ENCODE measurements at regions not wholly inside any gene's neighbourhood (a gene's known extent, or its start where the extent isn't known, plus 50 kb on each side); places are given as distances from the start of the nearest gene placed in this dataset.

- DNase-seq (ENCODE audit: low read depth, low spot score) = no peak
- in situ Hi-C loops (cut with HindIII; ENCODE audit: low sequenced_read_pairs) = no loop called here
- H3K4me3 ChIP-seq (ENCODE audit: low read depth, low read length) = no peak overlapping the region
- TF ChIP-seq, protein P1, sequence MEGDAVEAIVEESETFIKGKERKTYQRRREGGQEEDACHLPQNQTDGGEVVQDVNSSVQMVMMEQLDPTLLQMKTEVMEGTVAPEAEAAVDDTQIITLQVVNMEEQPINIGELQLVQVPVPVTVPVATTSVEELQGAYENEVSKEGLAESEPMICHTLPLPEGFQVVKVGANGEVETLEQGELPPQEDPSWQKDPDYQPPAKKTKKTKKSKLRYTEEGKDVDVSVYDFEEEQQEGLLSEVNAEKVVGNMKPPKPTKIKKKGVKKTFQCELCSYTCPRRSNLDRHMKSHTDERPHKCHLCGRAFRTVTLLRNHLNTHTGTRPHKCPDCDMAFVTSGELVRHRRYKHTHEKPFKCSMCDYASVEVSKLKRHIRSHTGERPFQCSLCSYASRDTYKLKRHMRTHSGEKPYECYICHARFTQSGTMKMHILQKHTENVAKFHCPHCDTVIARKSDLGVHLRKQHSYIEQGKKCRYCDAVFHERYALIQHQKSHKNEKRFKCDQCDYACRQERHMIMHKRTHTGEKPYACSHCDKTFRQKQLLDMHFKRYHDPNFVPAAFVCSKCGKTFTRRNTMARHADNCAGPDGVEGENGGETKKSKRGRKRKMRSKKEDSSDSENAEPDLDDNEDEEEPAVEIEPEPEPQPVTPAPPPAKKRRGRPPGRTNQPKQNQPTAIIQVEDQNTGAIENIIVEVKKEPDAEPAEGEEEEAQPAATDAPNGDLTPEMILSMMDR (IDR thresholded peaks at IDR 0.05; ENCODE audit: low read depth, low read length) = no peak
Observed at GRCh38 chr6:150313781-150314180, 55.0 kb upstream of the IYD start.

DNA sequence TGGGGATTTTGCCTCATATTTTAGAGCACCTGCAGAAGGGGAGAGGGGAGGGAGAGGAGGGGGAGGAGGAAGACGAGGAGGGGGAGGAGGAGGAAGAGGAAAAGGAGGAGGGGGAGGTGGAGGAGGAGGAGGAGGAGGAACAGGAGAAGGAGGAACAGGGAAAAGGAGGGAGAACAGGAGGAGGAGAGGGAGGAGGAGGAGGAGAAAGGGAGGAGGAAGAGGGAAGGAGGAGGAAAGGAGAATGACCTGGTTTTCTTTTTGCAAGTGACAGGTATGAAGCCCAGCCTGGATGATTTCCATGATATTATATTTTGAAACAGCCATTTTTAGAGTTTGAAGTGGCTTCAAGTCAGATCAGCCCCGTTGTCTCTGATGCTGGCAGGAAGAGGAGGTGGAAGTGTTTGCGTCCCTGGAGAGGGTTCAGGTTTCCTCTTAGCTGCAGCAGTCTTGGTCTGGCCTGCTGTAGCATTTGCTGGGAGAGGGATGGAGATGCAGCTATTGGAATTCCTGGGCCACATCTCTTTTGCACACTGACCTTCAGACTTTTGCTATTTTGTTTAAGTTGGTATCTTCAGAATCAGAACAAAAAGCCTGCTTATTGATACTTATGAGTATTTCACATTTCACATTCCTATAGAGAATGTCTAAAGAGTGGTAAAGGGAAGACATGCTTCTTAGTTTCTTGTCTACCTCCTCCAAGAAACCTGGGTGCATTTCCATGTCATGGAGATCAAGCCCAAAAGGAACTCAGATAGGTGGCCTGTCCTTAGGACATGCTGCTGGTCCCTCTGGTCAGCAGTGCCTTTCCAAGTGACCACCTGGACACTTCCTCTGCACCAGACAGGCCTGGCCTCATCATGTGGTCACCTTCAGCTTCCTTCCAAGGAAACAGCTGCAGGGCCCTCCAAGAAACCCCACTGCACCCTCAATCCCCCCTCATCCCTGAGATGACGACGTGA lies 54.3 kb upstream of the IYD start:
- no peak for DNase-seq (ENCODE audit: low read depth, low spot score)
- in situ Hi-C loops (cut with HindIII; ENCODE audit: low sequenced_read_pairs) = no loop called here
- no peak overlapping the region for H3K4me3 ChIP-seq (ENCODE audit: low read depth, low read length)
- TF ChIP-seq, protein P1 (IDR thresholded peaks at IDR 0.05; ENCODE audit: low read depth, low read length) = no peak

- in situ Hi-C loops (cut with HindIII; ENCODE audit: low sequenced_read_pairs) = no loop called here
- TF ChIP-seq, protein P1 (IDR thresholded peaks at IDR 0.05; ENCODE audit: low read depth, low read length) = no peak
- DNase-seq (ENCODE audit: low read depth, low spot score) = no peak
- H3K4me3 ChIP-seq (ENCODE audit: low read depth, low read length) = no peak overlapping the region
Observed at GRCh38 chr6:150315626-150316025, 53.2 kb upstream of the IYD start.

DNA sequence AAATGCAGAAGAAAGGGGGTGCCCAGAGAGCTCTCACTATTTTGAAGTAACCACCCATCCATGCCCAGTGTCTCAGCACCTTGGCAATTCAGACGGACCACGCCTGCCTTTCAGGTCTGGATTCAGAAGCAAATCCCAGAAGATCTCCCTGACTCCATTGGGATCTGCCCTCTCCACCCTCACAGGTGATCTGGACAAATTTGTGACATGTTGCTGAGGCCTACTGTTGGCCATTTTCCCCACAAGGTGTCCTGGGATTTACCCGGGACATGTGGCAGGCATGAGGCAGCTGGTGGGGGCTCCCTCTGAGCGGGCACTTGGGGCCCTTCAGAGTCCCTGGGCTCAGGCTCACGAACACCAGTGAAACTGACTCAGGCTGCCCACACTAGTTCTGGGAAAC lies 51.9 kb upstream of the IYD start:
- H3K4me3 ChIP-seq (ENCODE audit: low read depth, low read length) = no peak overlapping the region
- TF ChIP-seq, protein P1 (IDR thresholded peaks at IDR 0.05; ENCODE audit: low read depth, low read length) = no peak
- no peak for DNase-seq (ENCODE audit: low read depth, low spot score)
- in situ Hi-C loops (cut with HindIII; ENCODE audit: low sequenced_read_pairs) = no loop called here

Measured in astrocyte of the spinal cord (primary cell).